H1 (cell line): ENCODE measurements at regions not wholly inside any gene's neighbourhood (a gene's known extent, or its start where the extent isn't known, plus 50 kb on each side); places are given as distances from the start of the nearest gene placed in this dataset.

Experiments
- CTCF ChIA-PET: fragments of 300-600 bp; sonication (Branson Sonifier 250); formaldehyde crosslinking; loops from one replicate; lab custom pipeline; 2021; ENCODE audit not compliant: partially characterized antibody; lab: Charles Lee
- POLR2A ChIA-PET: fragments of 300-600 bp; sonication (Branson Sonifier 250); formaldehyde crosslinking; loops from one replicate; lab custom pipeline; 2021; ENCODE audit warnings: inconsistent platforms; ENCODE audit not compliant: partially characterized antibody; lab: Charles Lee
- DNase-seq, 2 experiments: peaks; one replicate each; pipeline versions ENCODE4 v3.0.0 to v3.0.0-alpha.2; 2010 to 2022; ENCODE audit warnings: low spot score in 2 of 2, low read depth in 1 of 2, mixed read lengths in 1 of 2
- FAIRE-seq: peaks from 2 replicates; lab custom pipeline; 2011; peaks lifted over from hg19 to GRCh38; lab: Jason Lieb, UNC
- H2AFZ ChIP-seq: 2 replicates; pipeline ENCODE4 v1.8.1; 2012; ENCODE audit warnings: low read length, inconsistent platforms
- H2AK5ac ChIP-seq: 2 replicates; pipeline ENCODE4 v1.6.1; 2013; ENCODE audit warnings: low read depth, low read length
- H2BK120ac ChIP-seq: replicated peaks from 2 replicates; pipeline ENCODE3; 2013; ENCODE audit warnings: low read depth, low read length, inconsistent platforms
- H2BK12ac ChIP-seq: 2 replicates; pipeline ENCODE4 v1.6.1; 2013; ENCODE audit warnings: low read depth, low read length
- H2BK15ac ChIP-seq: 2 replicates; pipeline ENCODE4 v1.6.1; 2013; ENCODE audit warnings: low read length
- H2BK20ac ChIP-seq: 2 replicates; pipeline ENCODE4 v1.6.1; 2013; ENCODE audit warnings: low read length
- H2BK5ac ChIP-seq: 2 replicates; pipeline ENCODE4 v1.6.1; 2013; ENCODE audit warnings: low read depth, low read length
- H3K14ac ChIP-seq: 2 replicates; pipeline ENCODE4 v1.6.1; 2013; ENCODE audit warnings: inconsistent platforms; ENCODE audit not compliant: insufficient read length
- H3K18ac ChIP-seq: 2 replicates; pipeline ENCODE4 v1.6.1; 2013; ENCODE audit warnings: low read length; ENCODE audit errors: extremely low read depth
- H3K23ac ChIP-seq: 2 replicates; pipeline ENCODE4 v1.6.1; 2013; ENCODE audit warnings: inconsistent platforms; ENCODE audit not compliant: insufficient read length
- H3K23me2 ChIP-seq: 2 replicates; pipeline ENCODE4 v1.6.1; 2013; ENCODE audit warnings: low read depth, low read length
- H3K27ac ChIP-seq: 2 replicates; pipeline ENCODE4 v1.6.1; 2011; ENCODE audit warnings: low read depth, low read length, inconsistent platforms
- H3K27me3 ChIP-seq, 4 experiments: replicated peaks in 1 of 4; 1 replicate in 1 of 4; 2 replicates in 3 of 4; pipeline versions ENCODE4 v1.6.1 to v1.8.1; 2011 to 2013; ENCODE audit warnings: low read length in 3 of 4, mild to moderate bottlenecking in 3 of 4, inconsistent platforms in 2 of 4, mixed read lengths in 2 of 4, moderate library complexity in 1 of 4; ENCODE audit not compliant: control insufficient read depth in 3 of 4, insufficient read depth in 3 of 4; ENCODE audit errors: extremely low read depth in 1 of 4
- H3K36me3 ChIP-seq, 4 experiments: 2 replicates each; pipeline versions ENCODE4 v1.6.1 to v1.8.1; 2011 to 2013; ENCODE audit warnings: mild to moderate bottlenecking in 4 of 4, low read length in 3 of 4, moderate library complexity in 2 of 4, control low read depth in 1 of 4, inconsistent platforms in 1 of 4; ENCODE audit not compliant: insufficient read depth in 4 of 4, control insufficient read depth in 2 of 4
- H3K4ac ChIP-seq: replicated peaks from 2 replicates; pipeline ENCODE3; 2013; ENCODE audit warnings: low read length, low read depth, mixed read lengths, inconsistent platforms; ENCODE audit not compliant: insufficient read length
- H3K4me1 ChIP-seq, 4 experiments: replicated peaks in 1 of 4; 1 replicate in 1 of 4; 2 replicates in 3 of 4; pipeline versions ENCODE4 v1.6.1 to v1.8.1; 2011 to 2013; ENCODE audit warnings: low read length in 3 of 4, inconsistent platforms in 2 of 4, mixed read lengths in 1 of 4; ENCODE audit not compliant: insufficient read depth in 4 of 4, control insufficient read depth in 3 of 4
- H3K4me2 ChIP-seq, 2 experiments: 2 replicates each; pipeline versions ENCODE4 v1.6.1 to v1.8.1; 2011 to 2013; ENCODE audit warnings: low read depth in 2 of 2, low read length in 2 of 2, control low read depth in 1 of 2, inconsistent platforms in 1 of 2, mild to moderate bottlenecking in 1 of 2; ENCODE audit not compliant: insufficient read depth in 1 of 2
- H3K4me3 ChIP-seq, 4 experiments: fragments of 200-600, 300-600 bp in 1 of 4; sonication (generic), shearing (Covaris generic), sonication (Bioruptor Twin) in 1 of 4; 2 replicates each; pipeline versions ENCODE4 v1.5.1 to v1.8.1; 2011 to 2016; ENCODE audit warnings: low read length in 4 of 4, low read depth in 3 of 4, control low read depth in 2 of 4, inconsistent platforms in 2 of 4, mild to moderate bottlenecking in 2 of 4, mixed read lengths in 1 of 4, moderate library complexity in 1 of 4; ENCODE audit not compliant: insufficient read depth in 2 of 4; ENCODE audit errors: extremely low read depth in 1 of 4
- H3K56ac ChIP-seq: replicated peaks from 2 replicates; pipeline ENCODE3; 2013; ENCODE audit warnings: low read depth, mild to moderate bottlenecking, mixed read lengths, low read length, inconsistent platforms; ENCODE audit not compliant: insufficient read length
- H3K79me1 ChIP-seq: 2 replicates; pipeline ENCODE4 v1.6.1; 2013; ENCODE audit warnings: low read depth, low read length, control low read depth
- H3K79me2 ChIP-seq, 2 experiments: 2 replicates each; pipeline versions ENCODE4 v1.6.1 to v1.8.1; 2012 to 2013; ENCODE audit warnings: low read length in 2 of 2, mild to moderate bottlenecking in 2 of 2, inconsistent platforms in 1 of 2; ENCODE audit not compliant: insufficient read depth in 2 of 2, control insufficient read depth in 1 of 2
- H3K9ac ChIP-seq, 4 experiments: replicated peaks in 1 of 4; 1 replicate in 1 of 4; 2 replicates in 3 of 4; pipeline versions ENCODE4 v1.6.1 to v1.8.1; 2011 to 2013; ENCODE audit warnings: low read depth in 3 of 4, low read length in 3 of 4, control low read depth in 2 of 4, mild to moderate bottlenecking in 2 of 4, moderate library complexity in 2 of 4, inconsistent platforms in 1 of 4; ENCODE audit errors: extremely low read depth in 1 of 4
- H3K9me3 ChIP-seq, 2 experiments: 2 replicates each; pipeline versions ENCODE4 v1.6.1 to v1.8.1; 2012 to 2013; ENCODE audit warnings: mild to moderate bottlenecking in 2 of 2, moderate library complexity in 2 of 2, control low read depth in 1 of 2, inconsistent platforms in 1 of 2, low read depth in 1 of 2, low read length in 1 of 2, mixed read lengths in 1 of 2; ENCODE audit not compliant: insufficient read depth in 2 of 2
- H4K20me1 ChIP-seq, 2 experiments: replicated peaks in 1 of 2; 2 replicates each; pipeline versions ENCODE3 to v1.8.1; 2011 to 2013; ENCODE audit warnings: inconsistent platforms in 2 of 2, low read length in 2 of 2, mild to moderate bottlenecking in 1 of 2; ENCODE audit not compliant: insufficient read depth in 2 of 2, control insufficient read depth in 1 of 2
- H4K5ac ChIP-seq: 2 replicates; pipeline ENCODE4 v1.6.1; 2013; ENCODE audit warnings: low read length, low read depth, mixed read lengths, inconsistent platforms; ENCODE audit not compliant: insufficient read length
- H4K8ac ChIP-seq: 2 replicates; pipeline ENCODE4 v1.8.0; 2013; ENCODE audit warnings: mild to moderate bottlenecking, moderate library complexity, low read length, inconsistent platforms; ENCODE audit not compliant: insufficient read depth; ENCODE audit errors: extremely low read depth
- H4K91ac ChIP-seq: replicated peaks from 2 replicates; pipeline ENCODE3; 2013; ENCODE audit warnings: low read length, mixed read lengths, inconsistent platforms; ENCODE audit not compliant: insufficient read length
- ATF3 ChIP-seq: IDR thresholded peaks from 2 replicates; pipeline ENCODE4 v1.6.1; 2011; ENCODE audit warnings: low read depth, mild to moderate bottlenecking, low read length; ENCODE audit not compliant: insufficient read depth
- CEBPB ChIP-seq: IDR thresholded peaks from 2 replicates; pipeline ENCODE4 v1.6.1; 2012; ENCODE audit warnings: low read depth, low read length
- CTBP2 ChIP-seq: IDR thresholded peaks from 2 replicates; pipeline ENCODE4 v1.7.0; 2011; ENCODE audit warnings: borderline replicate concordance, mild to moderate bottlenecking, moderate library complexity, mixed read lengths, low read length; ENCODE audit not compliant: insufficient read depth, insufficient read length
- GTF2F1 ChIP-seq: IDR thresholded peaks from 2 replicates; pipeline ENCODE4 v1.6.1; 2012; ENCODE audit warnings: low read depth, low read length, improper control_type of control experiment, borderline replicate concordance
- HDAC6 ChIP-seq: IDR thresholded peaks from one replicate; pipeline ENCODE4 v1.7.1; 2012; ENCODE audit warnings: low read depth, mild to moderate bottlenecking, inconsistent platforms, low read length, moderate library complexity
- JUN ChIP-seq: IDR thresholded peaks from 2 replicates; pipeline ENCODE4 v1.6.1; 2011; ENCODE audit warnings: low read depth, mild to moderate bottlenecking, improper control_type of control experiment, low read length
- KDM1A ChIP-seq: fragments of 200-600, 300-600 bp; sonication (generic); IDR thresholded peaks from 2 replicates; pipeline ENCODE4 v1.7.1; 2016; ENCODE audit warnings: mild to moderate bottlenecking, low read length, borderline replicate concordance
- POLR2AphosphoS5 ChIP-seq: IDR thresholded peaks from 2 replicates; pipeline ENCODE4 v1.6.1; 2011; ENCODE audit warnings: low read depth, low read length
- POU5F1 ChIP-seq: IDR thresholded peaks from 2 replicates; pipeline ENCODE4 v1.6.1; 2011; ENCODE audit warnings: low read depth, mild to moderate bottlenecking, low read length, moderate library complexity
- RFX5 ChIP-seq: IDR thresholded peaks from 2 replicates; pipeline ENCODE4 v1.6.1; 2011; ENCODE audit warnings: low read depth, low read length, improper control_type of control experiment, borderline replicate concordance
- SAP30 ChIP-seq: fragments of 300-600 bp; sonication (generic); IDR thresholded peaks from 2 replicates; pipeline ENCODE4 v1.7.1; 2012; ENCODE audit warnings: low read length, moderate library complexity, mild to moderate bottlenecking, inconsistent platforms; ENCODE audit not compliant: insufficient read depth, insufficient replicate concordance
- SP1 ChIP-seq: IDR thresholded peaks from 2 replicates; pipeline ENCODE4 v1.6.1; 2011; ENCODE audit warnings: low read depth, low read length
- SRF ChIP-seq: IDR thresholded peaks from 2 replicates; pipeline ENCODE4 v1.6.1; 2011; ENCODE audit warnings: mild to moderate bottlenecking, low read depth, low read length, moderate library complexity
- SUZ12 ChIP-seq: fragments of 200-600 bp; sonication (generic); IDR thresholded peaks from 2 replicates; pipeline ENCODE4 v1.6.1; 2012; ENCODE audit warnings: mild to moderate bottlenecking, inconsistent platforms, low read length, moderate library complexity, mixed read lengths
- TAF1 ChIP-seq: IDR thresholded peaks from 2 replicates; pipeline ENCODE4 v1.6.1; 2011; ENCODE audit warnings: mild to moderate bottlenecking, low read depth, low read length
- WGBS, 2 experiments: shearing (Covaris generic) in 1 of 2; methylation state at CpG; one replicate each; pipeline versions ENCODE4 v1.1.6 to v1.1.7; 2013 to 2015; ENCODE audit warnings: low lambda C conversion rate in 2 of 2, mixed read lengths in 2 of 2, inconsistent platforms in 1 of 2, low coverage in 1 of 2, missing lambda C conversion rate in 1 of 2; ENCODE audit not compliant: insufficient replicate concordance in 2 of 2, insufficient coverage in 1 of 2, insufficient read length in 1 of 2; ENCODE audit errors: extremely low coverage in 1 of 2, missing lambda C conversion rate in 1 of 2; 5-methylcytosine and 5-hydroxymethylcytosine counted together

GRCh38 chr4:108535757-108536156, 84.6 kb upstream of the RPL34 start:
- no peak overlapping the region for H3K56ac ChIP-seq
- H3K4me3 ChIP-seq: no peak overlapping the region
- 81% methylated on average over 3 of the region's 3 CpGs; no CpG with 5 or more reads in 1 of the 2 experiments for whole genome bisulfite sequencing, 2 experiments
- H3K79me2 ChIP-seq: no peaks in the 10 kb centered on the region
- no peak overlapping the region for H4K91ac ChIP-seq
- H2BK12ac ChIP-seq: no peak overlapping the region
- CTCF ChIA-PET: no interaction called here
- no peak overlapping the region for H3K14ac ChIP-seq
- no peak overlapping the region; the same call in 1 of the 2 replicates for H2AFZ ChIP-seq
- no peaks in the 10 kb centered on the region for H3K36me3 ChIP-seq
- no peak overlapping the region for H2BK15ac ChIP-seq
- H3K27me3 ChIP-seq: no peaks in the 10 kb centered on the region
- no peak overlapping the region for H2BK5ac ChIP-seq
- H3K23me2 ChIP-seq: no peaks in the 10 kb centered on the region; the same call in 1 of the 2 replicates
- no peak overlapping the region for H2AK5ac ChIP-seq
- DNase-seq: no peak
- no peak overlapping the region for H4K5ac ChIP-seq
- no peaks in the 10 kb centered on the region for H3K79me1 ChIP-seq
- no peaks in the 10 kb centered on the region for H4K20me1 ChIP-seq
- H2BK120ac ChIP-seq: no peak overlapping the region
- no peaks in the 10 kb centered on the region for H3K4me1 ChIP-seq
- H3K4ac ChIP-seq: no peak overlapping the region
- no peak overlapping the region for H3K27ac ChIP-seq
- H3K9ac ChIP-seq: no peak overlapping the region
- POLR2A ChIA-PET: no interaction called here
- FAIRE-seq: no peak
- H3K18ac ChIP-seq: no peak overlapping the region
- no peak overlapping the region for H3K23ac ChIP-seq
- H2BK20ac ChIP-seq: no peak overlapping the region
- H3K9me3 ChIP-seq: no peaks in the 10 kb centered on the region
- H4K8ac ChIP-seq: no peak overlapping the region
- no peak overlapping the region for H3K4me2 ChIP-seq
- TF ChIP-seq TAF1: no peak
- TF ChIP-seq CEBPB: no peak
- TF ChIP-seq SUZ12: no peak
- no peak for TF ChIP-seq POU5F1
- no peak for TF ChIP-seq SAP30
- TF ChIP-seq KDM1A: no peak
- no peak for TF ChIP-seq SRF
- TF ChIP-seq GTF2F1: no peak
- no peak for TF ChIP-seq CTBP2
- TF ChIP-seq JUN: no peak
- TF ChIP-seq SP1: no peak
- no peak for TF ChIP-seq RFX5
- no peak for TF ChIP-seq ATF3
- TF ChIP-seq POLR2AphosphoS5: no peak
- no peak for TF ChIP-seq HDAC6
